GM19438 (cell line): ENCODE measurements at regions not wholly inside any gene's neighbourhood (a gene's known extent, or its start where the extent isn't known, plus 50 kb on each side); places are given as distances from the start of the nearest gene placed in this dataset.
"Not testable (repeated sequence)": the region's sequence is repeated elsewhere in the genome, so short reads cannot be mapped to it uniquely, and the experiment has no call there.

ENCODE experiments used
- ATAC-seq: cut with Tn5 transposase; IDR thresholded peaks from one replicate; pipeline ENCODE4 v1.9.1; 2021; ENCODE audit warnings: low read depth; ENCODE audit not compliant: unreplicated experiment

GRCh38 chr6:118720125-118720473 lies 68.7 kb upstream of the CEP85L start:
- no peak for ATAC-seq

- peak; percentile 50 for ATAC-seq
Measured at GRCh38 chr6:118719351-118720124, 68.1 kb upstream of the CEP85L start.

GRCh38 chr6:118718903-118719302 lies 67.5 kb upstream of the CEP85L start:
- no peak for ATAC-seq

DNA sequence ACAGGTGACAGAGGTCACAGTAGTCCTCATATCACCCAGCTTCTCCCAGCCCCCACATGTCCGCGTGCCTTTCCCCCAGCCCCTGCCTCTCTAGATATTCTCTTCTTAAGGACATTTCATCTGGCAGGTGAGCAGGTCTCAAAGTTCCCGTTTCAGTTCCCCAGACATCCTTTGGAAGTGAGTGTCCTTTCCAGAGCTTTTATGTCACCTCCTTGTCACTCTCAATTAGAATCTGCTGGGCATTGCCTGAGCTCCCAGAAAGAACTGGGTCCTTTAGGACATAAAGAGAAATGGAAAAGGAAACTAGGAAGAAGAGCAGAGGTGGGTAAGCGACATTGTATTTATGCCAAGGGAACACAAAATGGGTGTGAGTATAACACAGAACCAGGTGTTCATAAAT lies 66.9 kb upstream of the CEP85L start:
- no peak for ATAC-seq

- ATAC-seq, result no peak
Measured at GRCh38 chr6:118717106-118717505, 65.7 kb upstream of the CEP85L start.

DNA sequence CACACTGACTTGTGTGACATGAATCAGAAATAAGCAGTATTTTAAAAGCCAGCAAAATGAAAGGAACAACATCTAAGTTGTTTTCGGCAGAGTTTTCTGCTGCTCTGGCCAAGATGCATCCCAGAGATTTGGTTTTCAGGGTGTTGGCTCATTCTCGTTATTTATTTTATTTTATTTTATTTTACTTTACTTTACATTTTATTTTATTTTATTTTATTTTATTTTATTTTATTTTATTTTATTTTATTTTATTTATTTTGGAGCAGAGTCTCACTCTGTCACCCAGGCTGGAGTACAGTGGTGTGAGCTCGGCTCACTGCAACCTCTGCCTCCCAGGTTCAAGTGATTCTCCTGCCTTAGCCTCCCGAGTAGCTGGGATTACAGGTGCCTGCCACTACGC lies 64.5 kb upstream of the CEP85L start:
- ATAC-seq, result not testable (repeated sequence)

DNA sequence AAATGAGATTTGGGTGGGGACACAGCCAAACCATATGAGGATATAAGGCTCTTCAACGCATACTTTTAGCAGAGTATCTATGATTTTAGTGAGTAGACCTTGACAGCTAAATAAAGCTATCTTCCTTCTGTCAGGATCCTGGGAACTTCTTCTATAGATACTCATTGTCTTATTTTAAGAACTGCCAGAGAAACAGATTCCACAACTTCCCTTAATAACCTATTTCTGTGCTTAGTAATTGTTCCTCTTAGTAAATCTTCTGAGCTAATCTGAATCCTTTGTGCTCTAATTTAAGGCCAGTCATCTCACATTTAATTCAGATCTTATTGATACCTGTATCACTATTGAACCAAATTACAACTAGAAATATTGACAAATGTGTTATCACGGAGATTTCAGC lies 64.0 kb upstream of the CEP85L start:
- ATAC-seq, result no peak

DNA sequence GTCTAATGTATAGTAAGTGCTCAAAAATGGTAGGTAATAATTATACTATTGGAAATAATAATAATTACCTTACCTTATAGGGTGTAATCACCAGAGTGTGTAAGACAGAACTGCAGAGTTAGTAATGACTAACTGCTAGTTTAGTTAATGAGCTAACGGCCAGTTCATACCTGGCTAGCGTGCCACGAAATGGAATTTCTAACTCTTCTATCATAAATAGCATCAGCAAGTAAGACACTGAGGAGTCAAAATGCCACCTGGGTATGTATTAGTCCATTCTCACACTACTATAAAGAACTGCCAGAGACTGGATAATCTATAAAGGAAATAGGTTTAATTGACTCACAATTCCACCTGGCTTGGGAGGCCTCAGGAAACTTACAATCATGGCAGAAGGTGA lies 63.4 kb upstream of the CEP85L start:
- no peak for ATAC-seq

DNA sequence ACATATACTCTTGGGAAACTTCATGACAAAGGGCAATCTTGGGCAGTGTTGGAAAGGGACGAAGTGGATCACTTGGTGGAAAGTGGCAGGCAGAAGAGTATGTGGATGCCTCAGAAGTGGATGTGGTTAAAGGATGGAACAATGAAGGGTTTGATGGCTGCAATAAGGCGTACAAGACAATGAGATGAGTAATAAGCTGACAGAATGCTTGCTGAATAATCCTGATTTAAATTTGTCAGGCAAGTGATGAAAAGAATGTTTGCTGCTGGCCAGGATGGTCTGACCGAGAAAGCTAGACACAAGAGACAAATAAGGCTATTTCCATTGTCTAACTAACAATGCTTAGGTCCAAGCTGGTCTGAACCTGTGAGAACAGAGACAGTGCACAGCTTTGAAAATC lies 61.6 kb upstream of the CEP85L start:
- ATAC-seq, result no peak

DNA sequence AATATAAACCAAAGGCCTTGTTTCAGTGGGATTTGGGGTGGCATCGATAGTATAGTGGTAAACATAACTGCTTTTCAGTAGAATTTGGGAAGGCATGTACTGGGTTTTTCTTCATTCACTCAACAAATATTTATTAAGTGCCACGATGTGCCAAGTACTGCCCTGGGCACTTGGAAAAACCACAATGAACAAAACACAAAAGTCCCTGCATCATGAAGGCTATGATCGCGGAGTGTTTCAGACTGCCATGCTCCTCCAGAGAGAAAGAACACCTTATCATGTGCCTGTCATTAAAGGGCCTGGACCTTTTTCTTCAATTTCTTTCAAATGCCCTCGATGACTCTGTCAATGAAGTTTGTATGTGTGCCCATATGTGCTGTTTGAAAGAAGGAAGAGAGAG lies 59.2 kb upstream of the CEP85L start:
- no peak for ATAC-seq

DNA sequence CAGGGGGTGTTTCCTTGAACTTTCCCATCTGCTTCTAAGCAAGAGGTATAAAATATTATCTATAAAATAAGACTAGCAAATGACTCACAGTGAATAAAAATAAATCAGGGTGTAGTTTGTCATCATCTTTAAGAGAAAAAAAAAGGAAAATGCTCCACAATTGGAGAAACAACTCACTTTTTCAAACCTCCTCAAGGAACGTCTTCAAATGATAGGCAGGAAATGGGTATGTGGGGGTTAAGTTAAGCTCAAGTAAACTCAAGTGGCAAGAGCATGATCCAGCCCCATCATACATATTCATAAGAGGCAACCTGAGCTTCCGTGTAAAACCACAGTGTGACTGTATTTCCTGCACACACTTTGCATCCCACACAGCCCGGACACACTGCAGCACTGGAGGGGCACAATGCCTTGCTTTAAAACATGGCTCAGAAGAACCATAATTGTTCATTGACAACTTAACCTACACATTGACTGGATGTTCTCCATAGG lies 58.5 kb upstream of the CEP85L start:
- peak; percentile 87 for ATAC-seq

DNA sequence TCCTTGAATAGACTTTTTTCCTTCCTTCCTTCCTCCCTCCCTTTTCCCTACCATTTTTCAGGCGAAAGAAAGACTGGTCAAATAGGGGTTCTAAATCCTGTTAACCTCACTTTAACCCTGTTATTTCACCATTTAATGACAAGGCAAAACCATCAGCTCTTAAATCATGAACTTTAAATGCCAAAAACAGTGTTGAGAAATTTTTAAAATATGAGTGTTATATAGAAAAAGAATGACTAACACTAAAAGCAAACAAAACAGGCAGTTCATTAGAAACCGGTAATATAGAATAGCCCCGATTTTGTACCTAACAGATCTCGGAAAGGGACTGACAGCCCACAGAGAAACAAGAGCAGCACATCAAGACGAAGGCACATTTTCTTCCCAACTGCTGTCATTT lies 57.4 kb upstream of the CEP85L start:
- ATAC-seq, result peak; percentile 4

- no peak for ATAC-seq
Measured at GRCh38 chr6:118708055-118708454, 56.7 kb upstream of the CEP85L start.

- no peak for ATAC-seq
Measured at GRCh38 chr6:118706702-118707101, 55.3 kb upstream of the CEP85L start.

GRCh38 chr6:118705544-118706491 lies 54.4 kb upstream of the CEP85L start:
- peak; percentile 22 for ATAC-seq

GRCh38 chr6:118704915-118705314 lies 53.5 kb upstream of the CEP85L start:
- ATAC-seq, result no peak

GRCh38 chr6:118701260-118701659 lies 49.9 kb upstream of the CEP85L start:
- not testable (repeated sequence) for ATAC-seq
